Medulla oblongata (tissue), 1 donor: ENCODE measurements at regions not wholly inside any gene's neighbourhood (a gene's known extent, or its start where the extent isn't known, plus 50 kb on each side); places are given as distances from the start of the nearest gene placed in this dataset.
A peak's percentile ranks its signal among the peaks of the same experiment; 100 is the strongest.

ENCODE experiments used
- DNase-seq: peaks from one replicate; pipeline ENCODE4 v3.0.0-alpha.2; 2015; ENCODE audit errors: extremely low spot score

DNA sequence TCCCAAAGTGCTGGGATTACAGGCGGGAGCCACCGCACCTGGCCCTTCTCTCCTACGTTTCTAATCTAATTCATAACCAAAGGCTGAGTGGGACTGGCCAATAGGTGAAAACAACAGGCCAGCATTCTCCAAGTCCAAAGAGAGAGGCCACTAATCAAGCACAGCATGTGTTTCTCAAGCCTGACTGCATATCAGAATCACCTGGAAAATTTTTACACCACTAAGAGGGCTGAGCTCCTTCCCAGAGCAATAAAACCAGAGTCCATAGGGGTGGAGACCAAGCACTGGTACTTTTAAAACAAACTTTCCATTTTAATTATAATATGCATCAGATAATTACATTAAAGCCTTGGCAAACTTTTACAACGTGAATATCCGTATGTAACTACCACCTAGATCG, 254.4 kb downstream of the OPA1 start:
- DNase-seq = no peak

DNA sequence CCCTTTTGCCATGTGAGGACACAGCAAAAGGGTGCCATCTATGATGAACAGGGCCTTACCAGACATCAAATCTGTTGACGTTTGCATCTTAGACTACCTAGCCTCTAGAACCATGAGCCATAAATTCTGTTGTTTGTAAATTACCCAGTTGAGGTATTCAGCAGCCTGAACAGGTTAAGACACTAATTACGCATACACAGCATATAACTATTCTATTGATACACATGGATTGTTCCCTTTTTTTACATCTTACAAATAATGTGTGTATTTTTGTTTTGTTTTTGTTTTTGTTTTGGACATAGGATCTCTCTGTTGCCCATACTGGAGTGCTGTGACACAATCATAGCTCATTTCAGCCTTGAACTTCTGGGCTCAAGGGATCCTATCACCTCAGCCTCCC, 255.5 kb downstream of the OPA1 start:
- no peak for DNase-seq

DNA sequence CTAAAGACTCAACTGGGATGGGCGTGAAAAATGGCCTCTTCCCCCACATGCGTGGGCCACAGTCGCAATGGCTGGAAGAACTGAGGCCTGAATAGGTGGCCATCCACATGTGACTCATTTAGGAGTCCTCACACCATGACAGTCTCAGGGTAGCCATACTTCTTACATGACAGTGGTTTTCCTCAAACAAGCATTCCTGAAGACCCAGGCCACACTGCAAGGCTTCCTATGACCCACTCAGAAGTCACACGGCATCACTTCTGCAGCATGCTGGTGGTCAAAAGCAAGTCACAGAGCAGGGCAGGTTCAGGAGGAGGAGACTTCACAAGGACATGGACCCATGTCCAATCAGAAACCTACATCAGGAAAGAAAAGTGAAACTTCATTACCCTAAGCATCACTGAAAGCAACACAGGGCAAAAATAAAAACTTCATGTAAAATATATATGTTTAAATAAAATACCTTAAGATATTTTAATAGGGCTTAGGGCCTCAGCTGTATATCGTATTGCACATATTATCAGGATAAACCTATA, 257.1 kb downstream of the OPA1 start:
- no peak for DNase-seq

DNA sequence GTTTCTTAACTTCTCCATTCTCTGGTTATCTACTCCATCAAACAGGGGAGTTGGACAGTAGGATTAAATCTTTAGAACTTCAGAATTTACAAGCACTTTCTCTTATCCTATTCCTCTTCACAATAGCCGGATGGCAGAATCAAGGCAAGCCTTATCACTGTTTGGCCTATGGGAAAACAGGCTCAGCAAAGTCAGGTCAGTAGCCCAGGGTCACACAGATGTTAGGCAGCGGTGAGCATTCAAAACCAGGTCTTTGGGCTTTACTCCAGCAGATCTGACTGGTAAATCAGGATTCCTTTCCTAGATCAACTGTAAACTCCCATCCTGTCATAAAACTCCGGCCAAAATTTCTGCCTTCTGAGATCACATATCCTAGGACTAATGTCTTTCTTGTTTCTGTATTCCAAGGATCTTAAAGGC, 258.4 kb downstream of the OPA1 start:
- no peak for DNase-seq

DNA sequence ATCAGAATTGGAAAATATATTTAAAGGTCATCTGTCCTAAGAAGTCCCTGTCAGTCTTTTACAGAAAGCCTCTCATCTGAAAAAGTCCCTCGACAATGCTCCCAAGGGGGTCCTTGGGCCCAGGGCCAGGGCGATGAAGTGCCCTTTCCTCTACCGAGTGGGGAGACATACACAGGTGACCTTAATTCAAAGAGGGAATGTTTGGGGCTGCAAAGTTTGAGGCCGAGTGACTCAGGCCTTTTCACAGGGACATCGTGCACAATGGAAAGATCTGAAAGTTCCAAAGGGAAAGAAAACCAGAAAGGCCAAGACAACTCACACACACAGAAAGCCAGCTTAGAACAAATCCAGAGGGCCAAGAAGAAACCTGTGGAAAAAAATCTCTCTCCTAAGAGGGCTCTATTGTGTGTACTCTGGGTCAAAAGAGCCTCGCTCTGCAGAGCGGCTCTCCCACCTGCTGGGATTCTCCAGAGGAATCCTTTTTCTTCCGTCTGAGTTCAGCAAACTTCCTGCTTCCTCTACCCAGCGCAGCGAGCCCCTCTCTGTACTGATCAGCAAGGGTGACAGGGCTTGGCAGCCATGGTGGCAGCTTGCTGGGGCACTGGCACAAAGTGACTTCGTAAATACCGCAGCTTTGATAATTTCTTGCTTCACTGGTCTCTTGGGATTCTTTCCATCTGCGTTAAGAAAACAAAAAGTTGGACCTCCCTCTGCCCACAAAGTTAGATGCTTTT, 259.1 kb downstream of the OPA1 start:
- no peak for DNase-seq

DNA sequence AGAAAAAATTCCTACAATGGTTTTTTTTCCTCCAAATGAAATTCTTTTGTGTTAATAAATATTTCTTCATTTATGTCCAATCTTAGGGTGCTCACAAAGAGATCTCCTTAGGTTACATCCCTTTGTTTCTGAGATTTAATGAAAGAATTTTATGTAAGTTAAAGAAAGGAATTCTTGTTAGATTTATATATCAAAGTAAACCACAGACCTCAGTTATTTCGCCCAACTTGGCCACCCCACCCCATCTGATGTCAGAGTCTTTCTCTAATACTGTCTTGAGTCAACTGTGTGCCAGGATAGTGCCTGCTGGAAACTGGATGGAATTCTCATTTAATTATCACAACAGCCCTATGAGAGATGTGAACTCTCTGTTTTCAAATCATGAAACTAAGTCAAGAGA, 259.9 kb downstream of the OPA1 start:
- no peak for DNase-seq

DNA sequence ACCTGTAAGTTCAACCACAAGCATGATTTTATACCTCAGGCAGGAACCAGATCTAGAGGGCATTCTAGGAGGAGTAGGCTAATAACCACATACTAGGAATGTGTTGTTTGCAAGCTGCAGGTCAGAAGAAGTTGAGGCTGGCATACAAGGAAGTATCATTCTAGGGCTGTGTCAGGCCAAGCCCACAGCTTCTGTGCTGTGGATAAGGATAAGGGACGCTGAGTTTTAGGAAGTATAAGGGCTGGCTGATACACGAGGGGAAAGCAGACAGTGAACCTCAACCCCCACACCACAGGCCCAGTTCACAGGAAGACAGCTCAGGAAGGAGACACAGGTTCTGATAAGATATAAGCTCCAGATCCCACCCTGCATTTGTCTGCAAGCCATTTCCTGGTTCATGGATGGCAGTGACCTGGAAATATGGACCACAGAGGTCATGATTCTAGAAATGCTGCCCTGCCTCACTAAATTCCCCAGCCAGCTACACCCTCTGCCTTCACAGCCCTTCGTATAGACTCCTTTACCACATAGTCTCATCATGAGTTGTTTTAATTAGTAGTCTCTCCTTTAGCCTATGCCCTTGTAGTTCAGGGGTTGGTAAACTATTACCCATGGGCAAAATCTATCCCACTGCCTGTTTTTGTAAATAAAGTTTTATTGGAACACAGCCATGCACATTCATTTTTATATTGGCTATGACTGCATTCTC, 260.7 kb downstream of the OPA1 start:
- DNase-seq = no peak

DNA sequence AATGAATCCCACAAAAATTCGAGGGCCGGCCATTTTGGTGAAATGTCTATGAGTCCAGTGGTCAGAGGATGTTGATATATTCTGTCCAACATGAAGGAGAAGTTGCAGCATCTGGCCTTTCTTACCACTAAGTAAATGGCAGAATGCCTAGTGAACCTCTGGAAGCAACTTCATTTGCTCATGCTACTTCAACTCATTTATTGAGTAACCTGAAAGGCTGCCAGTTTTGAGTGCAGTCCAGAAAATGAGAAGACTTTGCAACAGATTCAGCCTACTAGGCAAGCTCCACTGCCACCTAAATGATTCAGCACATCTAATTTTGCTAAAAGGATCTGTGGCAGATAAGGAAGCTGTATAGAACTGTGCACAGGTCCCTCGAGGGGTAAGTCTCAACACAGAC, 265.0 kb downstream of the OPA1 start:
- no peak for DNase-seq

DNA sequence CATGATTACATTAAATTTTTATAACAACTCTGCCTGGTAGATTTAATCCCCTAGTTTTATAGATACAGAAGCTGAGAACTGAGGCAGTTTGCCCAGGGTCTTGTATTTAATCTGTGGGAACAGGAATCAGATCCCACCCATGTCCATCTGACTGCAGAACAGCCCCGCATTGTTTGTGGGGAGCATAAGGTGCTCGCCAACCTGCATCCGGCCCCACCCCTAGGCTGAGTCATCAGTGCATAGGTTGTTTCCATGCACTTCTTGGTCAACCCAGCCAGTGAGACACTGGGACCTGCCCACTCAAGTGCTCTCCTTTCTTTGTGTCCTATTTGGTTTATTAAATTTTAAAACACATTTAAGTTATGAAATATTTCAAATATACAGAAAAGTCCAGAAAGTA, 266.2 kb downstream of the OPA1 start:
- DNase-seq = no peak

DNA sequence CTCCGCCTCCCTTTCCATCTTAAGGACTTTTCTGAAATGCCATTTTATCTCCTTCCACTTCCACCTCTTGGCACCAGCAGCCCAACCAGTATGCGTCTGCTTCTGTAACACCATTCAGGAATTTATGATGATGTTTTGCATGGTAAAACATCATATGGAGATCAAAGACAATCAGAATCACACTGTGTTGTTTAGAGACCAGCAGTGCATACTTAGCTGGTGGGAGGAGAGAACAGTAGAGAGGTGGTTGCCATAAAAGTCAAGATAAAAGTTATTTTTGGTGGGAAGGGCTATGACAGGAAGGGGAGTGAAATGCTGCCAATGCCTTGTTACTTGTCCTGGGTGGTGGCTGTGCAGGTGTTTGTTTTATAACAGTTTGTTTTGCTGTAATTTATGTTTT, 268.0 kb downstream of the OPA1 start:
- DNase-seq = no peak

DNA sequence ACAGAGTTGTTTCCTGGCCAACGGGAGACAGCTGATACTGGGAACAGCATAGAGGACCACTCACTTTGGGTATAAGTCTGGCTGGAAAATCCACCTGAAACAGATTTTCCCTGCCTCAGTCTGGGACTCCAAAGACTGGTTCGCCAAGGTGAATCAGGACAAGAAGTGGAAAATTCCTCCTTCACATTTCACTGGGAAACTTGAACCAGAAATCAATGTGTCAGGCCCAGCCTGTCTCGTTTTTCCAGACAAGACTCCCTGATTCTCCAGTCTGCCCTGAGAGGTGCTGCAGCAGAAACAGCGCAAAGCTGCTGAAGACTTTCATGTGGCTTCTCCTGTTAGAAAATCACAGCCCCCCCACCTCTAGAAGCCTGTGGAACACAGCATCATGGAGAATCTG, 269.8 kb downstream of the OPA1 start:
- no peak for DNase-seq

DNA sequence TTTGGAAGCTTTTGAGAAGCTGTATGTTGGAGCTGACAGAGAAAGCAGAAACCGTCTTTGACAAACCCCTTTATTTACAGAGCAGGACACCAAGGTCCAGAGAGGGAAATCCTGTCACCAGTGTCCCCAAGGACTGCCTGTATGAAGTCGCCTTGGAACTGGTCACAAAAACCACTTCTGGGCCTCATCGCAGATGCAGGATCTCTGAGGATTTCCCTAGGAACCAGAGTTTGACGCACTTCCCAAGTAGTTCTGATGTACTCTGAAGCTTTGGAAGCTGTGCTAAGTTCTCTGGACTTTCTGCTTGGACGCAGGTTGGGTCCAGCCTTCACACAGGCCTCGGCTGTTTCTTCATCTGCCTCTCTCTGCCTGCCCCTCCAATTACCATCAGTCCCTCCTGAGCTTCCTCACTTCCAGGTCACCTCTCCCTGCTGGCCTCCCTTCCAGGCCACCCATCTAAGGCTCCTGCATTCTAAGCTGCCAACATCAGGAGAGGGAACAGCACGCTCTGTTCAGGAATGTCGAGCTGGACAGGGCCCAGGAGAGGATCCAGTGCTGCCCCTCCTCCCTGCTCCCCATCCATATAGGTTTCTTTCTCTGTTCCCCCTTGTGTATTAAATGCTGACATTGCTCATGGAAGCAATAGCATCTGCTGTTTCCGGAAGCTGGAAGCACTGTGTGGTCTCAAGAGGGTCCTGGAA, 270.8 kb downstream of the OPA1 start:
- DNase-seq = no peak

DNA sequence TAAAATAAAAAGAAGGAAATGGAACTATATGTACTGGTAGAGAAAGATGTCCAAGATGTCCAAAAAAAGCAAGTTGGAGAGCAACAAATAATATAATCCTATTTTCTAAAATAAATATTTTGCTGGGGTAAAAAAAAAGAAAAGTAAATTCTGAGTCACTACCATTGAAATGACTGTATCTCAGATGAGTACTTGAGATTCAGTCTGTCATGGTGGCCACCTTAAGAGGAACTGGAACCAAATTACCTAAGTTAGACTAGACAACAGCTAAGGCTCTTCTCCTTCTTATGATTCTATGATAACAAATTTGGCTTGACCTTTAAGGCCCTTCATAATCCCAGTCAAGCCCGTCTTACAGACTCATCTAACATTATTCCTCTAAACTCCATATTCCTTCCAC, 270.6 kb upstream of the HES1 start:
- no peak for DNase-seq

DNA sequence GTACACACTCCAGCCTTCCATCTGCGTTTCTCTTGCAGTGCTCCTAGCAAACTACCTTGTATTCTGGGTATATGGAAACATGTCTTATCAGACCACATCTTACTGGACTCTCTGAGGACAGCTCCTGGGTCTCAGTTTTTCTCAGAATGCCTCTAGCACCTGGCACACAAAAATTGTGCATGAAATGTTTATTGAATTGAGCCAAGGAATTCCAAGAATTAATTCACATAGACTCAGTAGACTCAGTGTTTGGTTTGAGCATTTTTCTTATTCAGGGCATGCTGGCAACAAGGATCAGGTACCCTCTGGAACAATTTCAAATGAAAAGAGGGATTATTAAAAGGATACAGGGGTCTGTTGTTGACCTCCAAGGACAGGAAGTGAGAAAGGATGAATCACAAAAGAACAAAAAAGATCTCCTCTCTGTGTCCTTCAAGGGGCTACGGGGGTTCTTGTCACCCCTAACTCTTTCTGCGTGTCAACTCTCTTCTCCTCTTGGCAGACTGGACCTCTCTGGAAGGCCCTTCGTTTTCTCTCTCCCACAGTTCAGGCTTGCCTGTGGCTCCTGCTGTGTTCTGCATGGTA, 270.0 kb upstream of the HES1 start:
- no peak for DNase-seq

DNA sequence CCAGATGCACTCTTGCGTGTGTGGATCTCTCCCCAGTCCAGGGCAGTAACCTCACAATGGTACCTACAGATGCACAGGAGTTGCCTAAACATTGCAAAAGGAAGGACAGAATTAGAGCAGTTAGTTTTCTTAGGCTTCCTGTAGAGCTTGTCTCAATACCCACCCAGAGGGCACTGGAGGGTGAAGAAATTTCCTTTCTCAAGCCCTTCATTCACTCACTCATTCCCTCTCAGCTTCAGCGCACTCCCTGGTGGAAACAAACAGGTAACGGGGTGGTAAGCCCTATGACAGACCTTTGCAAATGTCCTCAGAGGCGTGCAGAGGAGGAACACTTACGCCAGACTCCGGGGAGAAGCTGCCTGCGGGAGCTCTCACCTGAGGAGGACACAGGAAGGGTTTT, 267.4 kb upstream of the HES1 start:
- no peak for DNase-seq

DNA sequence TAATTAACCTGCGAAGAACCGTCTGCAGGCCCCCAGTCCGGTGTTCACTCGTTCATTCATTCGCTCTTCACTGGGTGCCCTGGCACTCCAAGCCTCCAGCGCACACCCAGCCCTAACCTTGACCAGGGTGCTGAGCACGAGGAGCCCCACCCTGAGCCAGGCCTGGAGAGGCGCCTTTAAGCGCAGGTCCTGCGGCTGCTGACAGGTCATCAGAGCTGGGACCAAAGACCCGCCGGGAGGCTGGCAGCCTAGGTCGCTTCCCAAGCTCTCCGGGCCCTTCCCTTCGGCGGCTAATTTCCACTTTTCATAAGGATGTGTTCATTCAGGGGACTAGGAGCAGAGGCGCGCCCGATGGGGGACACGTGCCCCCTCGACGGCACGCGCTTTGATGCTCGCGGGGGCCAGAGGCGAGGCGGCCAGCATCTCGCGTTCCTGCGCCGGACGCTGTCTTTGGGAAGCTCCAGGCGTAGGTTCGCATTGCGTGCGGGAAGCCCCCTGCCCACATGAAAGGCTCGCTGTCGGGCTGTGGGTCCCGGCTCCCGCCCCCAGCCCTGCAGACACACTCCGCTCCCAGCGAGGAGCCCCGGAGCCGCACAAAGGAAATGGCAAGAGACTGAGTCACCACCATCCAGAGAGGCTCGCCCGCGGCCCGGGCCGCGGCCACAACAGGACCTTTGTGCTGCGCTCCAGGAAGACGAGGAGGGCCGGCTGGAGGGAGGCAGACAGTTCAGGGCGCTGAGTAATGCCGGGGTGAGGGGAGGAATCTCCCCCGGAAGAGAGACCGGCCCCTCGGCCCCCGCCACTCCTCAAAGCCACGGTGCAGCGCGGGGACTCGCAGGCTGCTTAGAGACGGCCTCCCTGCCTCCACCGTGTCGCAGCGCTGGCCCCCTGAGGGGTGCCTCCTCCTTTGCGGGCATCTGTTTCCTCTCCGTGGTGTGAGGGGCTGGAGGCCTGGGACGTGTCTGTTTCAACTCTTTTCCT, 266.4 kb upstream of the HES1 start:
- DNase-seq = peak; percentile 31

DNA sequence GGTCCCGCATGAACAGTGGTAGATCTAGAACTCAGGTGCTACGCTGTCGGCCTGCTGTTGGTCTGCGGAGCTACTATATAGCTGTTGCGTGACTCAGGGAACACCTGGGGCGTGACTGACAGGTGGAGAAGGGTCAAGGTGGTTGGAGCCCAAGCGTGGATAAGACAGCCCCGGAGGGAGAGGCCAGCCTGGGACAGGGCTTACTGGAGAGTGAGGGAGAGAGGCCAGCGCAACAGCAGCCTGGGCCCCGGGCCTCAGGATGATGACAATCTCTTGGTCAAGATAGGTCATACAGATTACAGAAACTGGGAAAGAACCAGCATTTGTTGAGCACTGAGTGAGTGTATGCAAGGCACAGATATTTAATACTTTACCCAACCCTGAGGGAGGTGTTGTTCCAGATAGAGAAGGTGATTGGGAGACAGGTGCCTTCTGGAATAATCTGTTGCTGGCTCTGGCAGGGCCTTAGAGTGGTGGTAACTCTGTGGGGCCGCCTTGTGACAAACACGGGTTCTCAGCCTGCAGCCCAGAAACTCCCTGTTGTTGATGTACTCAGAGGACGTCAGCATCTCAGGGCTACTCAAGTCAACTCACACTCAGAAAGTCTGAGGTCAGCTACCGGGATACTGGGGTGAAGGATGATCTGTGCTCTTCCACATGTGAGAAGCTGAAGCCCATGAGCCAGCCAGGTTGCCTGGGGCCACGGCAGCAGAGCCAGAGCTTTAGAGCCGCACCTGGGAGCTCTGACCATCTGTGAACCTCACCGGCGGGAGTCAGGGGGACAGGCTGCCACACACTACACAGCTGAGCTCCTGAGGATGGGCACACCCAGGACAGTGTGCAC, 265.4 kb upstream of the HES1 start:
- DNase-seq = no peak

DNA sequence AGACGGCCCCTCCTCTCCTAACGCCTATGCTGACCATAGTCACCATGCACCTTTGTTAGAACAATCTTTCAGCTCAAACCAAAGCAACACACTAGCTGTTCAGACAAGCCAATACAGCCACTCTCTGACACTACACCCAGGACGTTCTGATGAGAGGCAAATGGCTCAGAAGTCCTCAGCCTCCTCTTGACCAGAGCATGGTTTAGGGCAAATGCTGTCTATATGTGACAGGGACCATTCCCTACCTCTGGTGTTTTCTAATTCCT, 264.8 kb upstream of the HES1 start:
- no peak for DNase-seq

DNA sequence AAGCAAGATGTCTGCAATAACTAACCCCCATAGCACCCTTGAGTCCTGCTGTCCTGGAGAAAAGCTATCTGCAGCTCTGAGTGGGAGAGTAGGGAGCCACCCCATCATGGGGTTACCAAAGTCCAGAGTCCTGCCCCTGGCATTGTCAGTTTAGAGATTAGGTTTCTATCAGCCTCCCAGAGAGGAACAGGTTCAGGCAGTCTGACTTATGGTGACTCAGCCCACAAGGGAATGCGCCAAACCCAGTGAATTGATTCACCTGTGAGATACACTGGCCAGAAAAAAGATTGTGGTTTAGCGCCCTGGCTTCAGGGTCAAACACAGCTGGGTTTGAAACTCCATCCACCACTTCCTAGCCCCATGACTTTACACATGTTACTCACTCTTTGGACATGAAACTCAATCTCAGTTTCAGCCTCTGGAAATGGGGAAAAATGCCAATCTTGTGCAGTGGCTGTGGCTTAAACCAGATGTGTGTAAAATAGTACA, 263.6 kb upstream of the HES1 start:
- DNase-seq = no peak

DNA sequence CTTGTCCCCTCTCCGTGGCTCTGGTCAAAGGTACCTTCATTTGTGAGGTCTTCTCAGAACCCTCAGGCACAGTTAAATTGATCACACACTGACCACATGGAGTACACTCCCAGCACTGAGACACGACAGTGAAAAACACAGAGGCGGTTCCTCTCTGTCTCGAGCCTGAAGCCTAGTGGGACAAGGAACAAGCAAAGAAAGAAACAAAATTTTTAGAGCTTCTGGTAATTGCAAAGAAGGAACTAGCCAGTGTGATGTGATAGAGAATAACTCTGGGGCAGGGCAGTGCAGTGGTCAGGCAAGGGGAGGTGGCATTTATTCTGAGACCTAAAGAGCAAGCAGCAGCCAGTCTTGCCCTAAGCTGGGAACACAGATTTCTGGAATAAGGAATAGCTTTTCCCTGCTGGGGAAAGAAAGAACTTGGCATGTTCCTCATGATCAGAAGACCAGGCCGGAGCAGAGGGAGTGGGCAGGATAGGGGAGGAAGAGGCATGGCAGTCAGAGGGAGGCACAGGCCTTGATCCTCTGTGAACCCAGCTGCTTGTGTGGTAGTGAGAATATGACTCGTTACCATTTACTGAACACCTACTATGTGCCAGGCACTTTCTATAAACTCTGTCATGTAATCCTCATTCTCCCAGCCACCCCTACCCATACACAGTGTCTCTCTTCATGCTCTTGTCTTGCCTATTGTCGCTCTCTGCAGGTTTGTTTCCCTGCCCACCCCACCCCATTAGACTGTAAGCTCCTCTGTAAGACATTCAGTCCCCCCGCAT, 262.3 kb upstream of the HES1 start:
- DNase-seq = no peak
